GM12878 (cell line): ENCODE measurements at regions not wholly inside any gene's neighbourhood (a gene's known extent, or its start where the extent isn't known, plus 50 kb on each side); places are given as distances from the start of the nearest gene placed in this dataset.

Source experiments
- ATAC-seq: fragments of 200-7000 bp; cut with Tn5 transposase; 3 replicates; pipeline ENCODE4 v1.9.1; 2020; ENCODE audit warnings: mild to moderate bottlenecking, moderate library complexity
- BruUV-seq: library from RNA; stranded (reverse); fragments of 400-500 nt; replicated peaks from 2 replicates; lab custom pipeline; 2021; lab: Mats Ljungman, UMichigan
- CTCF ChIA-PET: fragments of 300-600 bp; sonication (Branson Sonifier 250); formaldehyde crosslinking; extraction: SDS; loops from one replicate; lab custom pipeline; 2021; ENCODE audit warnings: inconsistent platforms; lab: Yijun Ruan, JAX
- POLR2A ChIA-PET: fragments of 350-600 bp; formaldehyde crosslinking; extraction: SDS; loops from one replicate; lab custom pipeline; 2021; ENCODE audit warnings: inconsistent platforms; lab: Charles Lee
- RAD21 ChIA-PET: fragments of 300-600 bp; sonication (Branson Sonifier 250); formaldehyde crosslinking; loops from one replicate; lab custom pipeline; 2023; ENCODE audit warnings: antibody characterized with exemption; ENCODE audit not compliant: unreplicated experiment; lab: Charles Lee
- SMC1A ChIA-PET: fragments of 300-600 bp; sonication (Branson Sonifier 250); formaldehyde crosslinking; loops from one replicate; lab custom pipeline; 2023; ENCODE audit not compliant: unreplicated experiment, uncharacterized antibody; lab: Charles Lee
- DNase-seq: peaks from one replicate; pipeline ENCODE4 v3.0.0-alpha.2; 2011; ENCODE audit warnings: low read depth, low spot score
- FAIRE-seq: peaks from 3 replicates; lab custom pipeline; 2011; peaks lifted over from hg19 to GRCh38; lab: Jason Lieb, UNC
- H2AFZ ChIP-seq: 2 replicates; pipeline ENCODE4 v1.6.0; 2011; ENCODE audit warnings: low read depth, low read length, control low read depth; ENCODE audit not compliant: control insufficient read depth
- H3K27ac ChIP-seq: 2 replicates; pipeline ENCODE4 v1.5.1; 2011; ENCODE audit warnings: control low read depth; ENCODE audit not compliant: control insufficient read depth, insufficient read depth
- H3K27me3 ChIP-seq, 2 experiments: replicated peaks in 1 of 2; 2 replicates each; pipeline versions ENCODE4 v1.6.0 to v1.6.1; 2011; ENCODE audit warnings: low read length in 1 of 2; ENCODE audit not compliant: control insufficient read depth in 2 of 2, insufficient read depth in 2 of 2
- H3K36me3 ChIP-seq, 2 experiments: 2 replicates each; pipeline ENCODE4 v1.5.1; 2011; ENCODE audit warnings: low read length in 1 of 2; ENCODE audit not compliant: control insufficient read depth in 2 of 2, insufficient read depth in 2 of 2
- H3K4me1 ChIP-seq: 2 replicates; pipeline ENCODE4 v1.6.1; 2011; ENCODE audit warnings: mild to moderate bottlenecking, low read length, moderate library complexity, mixed read lengths; ENCODE audit not compliant: control insufficient read depth, insufficient read depth
- H3K4me2 ChIP-seq: 2 replicates; pipeline ENCODE4 v1.6.0; 2011; ENCODE audit warnings: control low read depth; ENCODE audit not compliant: control insufficient read depth, insufficient read depth
- H3K4me3 ChIP-seq: fragments of 200-600 bp; sonication (generic); 2 replicates; pipeline ENCODE4 v1.5.1; 2016
- H3K79me2 ChIP-seq: 2 replicates; pipeline ENCODE4 v1.6.0; 2011; ENCODE audit warnings: low read length; ENCODE audit not compliant: control insufficient read depth, insufficient read depth
- H3K9ac ChIP-seq: 2 replicates; pipeline ENCODE4 v1.8.0; 2011; ENCODE audit warnings: low read length, control low read depth, mixed read lengths; ENCODE audit not compliant: control insufficient read depth, insufficient read depth
- H3K9me3 ChIP-seq: replicated peaks from 3 replicates; pipeline ENCODE4 v1.5.1; 2011; ENCODE audit warnings: mild to moderate bottlenecking, low read length; ENCODE audit not compliant: control insufficient read depth, insufficient read depth
- H4K20me1 ChIP-seq: 2 replicates; pipeline ENCODE4 v1.6.0; 2011; ENCODE audit not compliant: control insufficient read depth, insufficient read depth
- NFYB ChIP-seq: IDR thresholded peaks from 2 replicates; pipeline ENCODE4 v1.6.1; 2011; ENCODE audit warnings: low read depth, mild to moderate bottlenecking, low read length, improper control_type of control experiment, moderate library complexity; ENCODE audit not compliant: insufficient read depth
- PRDM15 ChIP-seq: fragments of 450-650 bp; formaldehyde crosslinking; IDR thresholded peaks from 2 replicates; pipeline ENCODE4 v1.4.0; 2020; ENCODE audit warnings: mild to moderate bottlenecking, moderate library complexity
- RELB ChIP-seq: fragments of 450-650 bp; IDR thresholded peaks from 2 replicates; pipeline ENCODE4 v1.6.1; 2017; ENCODE audit warnings: low read depth, mild to moderate bottlenecking, moderate library complexity
- SIX5 ChIP-seq: IDR thresholded peaks from 2 replicates; pipeline ENCODE4 v1.6.1; 2011; ENCODE audit warnings: mild to moderate bottlenecking, low read depth, low read length, moderate library complexity; ENCODE audit not compliant: severe bottlenecking
- SUZ12 ChIP-seq: fragments of 200-600 bp; sonication (generic); IDR thresholded peaks from one replicate; pipeline ENCODE4 v1.6.1; 2018; ENCODE audit warnings: antibody characterized with exemption, mild to moderate bottlenecking; ENCODE audit not compliant: unreplicated experiment
- TCF3 ChIP-seq: IDR thresholded peaks from 2 replicates; pipeline ENCODE4 v1.6.1; 2012; ENCODE audit warnings: low read depth, mild to moderate bottlenecking, low read length, borderline replicate concordance; ENCODE audit not compliant: insufficient read depth
- ZNF622 ChIP-seq: fragments of 450-650 bp; IDR thresholded peaks from 2 replicates; pipeline ENCODE4 v1.6.1; 2017; ENCODE audit warnings: mild to moderate bottlenecking, inconsistent platforms
- WGBS: methylation state at CpG from one replicate; pipeline ENCODE4 v1.1.6; 2016; ENCODE audit warnings: low lambda C conversion rate; ENCODE audit not compliant: insufficient replicate concordance, insufficient coverage; ENCODE audit errors: missing lambda C conversion rate; 5-methylcytosine and 5-hydroxymethylcytosine counted together
- in situ Hi-C: fragments of 300-500 bp; cut with MboI; formaldehyde crosslinking; loops from 9 replicates; pipeline ENCODE4 v1.14.3; 2018; ENCODE audit warnings: mixed read lengths
- intact Hi-C: fragments of 100-400 bp; cut with micrococcal nuclease; formaldehyde crosslinking; loops from one replicate; pipeline ENCODE4 v1.14.2; 2022; ENCODE audit not compliant: unreplicated experiment
- TF ChIP-seq, protein P1 (sequence below): fragments of 450-650 bp; IDR thresholded peaks from 2 replicates; pipeline ENCODE4 v1.6.1; 2018; ENCODE audit warnings: mild to moderate bottlenecking, low read depth, moderate library complexity; ENCODE audit not compliant: partially characterized antibody
- TF ChIP-seq, protein P2 (sequence below): fragments of 450-650 bp; formaldehyde crosslinking; IDR thresholded peaks from 2 replicates; pipeline ENCODE4 v1.5.0; 2022; ENCODE audit warnings: mild to moderate bottlenecking, missing genetic modification characterization

DNA sequence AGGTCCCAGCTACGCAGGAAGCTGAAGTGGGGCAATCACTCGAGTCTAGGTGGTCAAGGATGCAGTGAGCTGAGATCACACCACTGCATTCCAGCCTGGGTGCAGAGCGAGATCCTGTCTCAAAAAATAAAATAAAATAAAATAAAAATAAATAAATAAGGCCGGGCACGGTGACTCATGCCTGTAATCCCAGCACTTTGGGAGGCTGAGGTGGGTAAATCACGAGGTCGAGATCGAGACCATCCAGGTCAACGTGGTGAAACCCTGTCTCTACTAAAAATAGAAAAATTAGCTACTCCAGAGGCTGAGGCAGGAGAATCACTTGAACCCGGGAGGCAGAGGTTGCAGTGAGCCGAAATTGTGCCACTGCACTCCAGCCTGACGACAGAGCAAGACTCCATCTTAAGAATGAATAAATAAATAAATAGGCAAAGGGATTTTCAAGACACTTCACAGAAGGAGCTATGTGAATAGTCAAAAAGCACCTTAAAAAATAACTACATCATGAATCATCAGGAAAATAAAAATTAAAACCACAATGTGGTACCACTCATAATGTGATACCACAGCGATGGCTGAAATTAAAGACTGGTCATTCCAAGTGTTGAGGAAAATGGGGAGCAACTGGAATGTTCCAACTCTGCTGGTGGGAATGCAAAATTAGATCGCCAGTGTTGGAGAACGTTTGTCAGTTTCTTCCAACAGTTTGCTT lies 92.9 kb upstream of the TBX3 start (continued):
- no peak for TF ChIP-seq SIX5
- TF ChIP-seq TCF3, result no peak
- TF ChIP-seq NFYB, result no peak
- TF ChIP-seq, protein P1, sequence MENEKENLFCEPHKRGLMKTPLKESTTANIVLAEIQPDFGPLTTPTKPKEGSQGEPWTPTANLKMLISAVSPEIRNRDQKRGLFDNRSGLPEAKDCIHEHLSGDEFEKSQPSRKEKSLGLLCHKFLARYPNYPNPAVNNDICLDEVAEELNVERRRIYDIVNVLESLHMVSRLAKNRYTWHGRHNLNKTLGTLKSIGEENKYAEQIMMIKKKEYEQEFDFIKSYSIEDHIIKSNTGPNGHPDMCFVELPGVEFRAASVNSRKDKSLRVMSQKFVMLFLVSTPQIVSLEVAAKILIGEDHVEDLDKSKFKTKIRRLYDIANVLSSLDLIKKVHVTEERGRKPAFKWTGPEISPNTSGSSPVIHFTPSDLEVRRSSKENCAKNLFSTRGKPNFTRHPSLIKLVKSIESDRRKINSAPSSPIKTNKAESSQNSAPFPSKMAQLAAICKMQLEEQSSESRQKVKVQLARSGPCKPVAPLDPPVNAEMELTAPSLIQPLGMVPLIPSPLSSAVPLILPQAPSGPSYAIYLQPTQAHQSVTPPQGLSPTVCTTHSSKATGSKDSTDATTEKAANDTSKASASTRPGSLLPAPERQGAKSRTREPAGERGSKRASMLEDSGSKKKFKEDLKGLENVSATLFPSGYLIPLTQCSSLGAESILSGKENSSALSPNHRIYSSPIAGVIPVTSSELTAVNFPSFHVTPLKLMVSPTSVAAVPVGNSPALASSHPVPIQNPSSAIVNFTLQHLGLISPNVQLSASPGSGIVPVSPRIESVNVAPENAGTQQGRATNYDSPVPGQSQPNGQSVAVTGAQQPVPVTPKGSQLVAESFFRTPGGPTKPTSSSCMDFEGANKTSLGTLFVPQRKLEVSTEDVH, result no peak
- TF ChIP-seq, all 136 proteins: peak for 0

DNA sequence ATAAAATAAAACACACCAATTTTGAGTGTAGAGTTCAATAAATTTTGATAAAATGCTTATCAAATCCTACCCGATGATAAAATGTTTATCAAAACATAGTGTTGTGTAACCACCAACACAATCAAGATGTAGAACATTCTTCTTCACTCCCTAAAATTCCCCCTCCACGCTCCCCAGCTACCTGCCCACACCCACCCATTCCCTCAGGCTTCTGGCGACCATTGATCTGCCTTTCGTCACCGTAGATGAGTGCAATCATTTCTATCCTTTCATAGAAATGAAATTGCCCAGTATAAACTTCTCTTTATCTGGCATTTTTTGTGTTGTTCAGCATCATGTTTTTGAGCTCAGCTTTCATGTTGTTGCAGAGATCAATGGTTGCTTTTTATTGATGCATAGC lies 90.7 kb upstream of the TBX3 start:
- H3K79me2 ChIP-seq, result no peaks in the 10 kb centered on the region
- no peak overlapping the region for H2AFZ ChIP-seq
- ChIA-PET RAD21 (no interaction called here), CTCF (no interaction called here), POLR2A (no interaction called here), SMC1A (no interaction called here)
- H3K9ac ChIP-seq, result no peak overlapping the region
- no peaks in the 10 kb centered on the region for H3K36me3 ChIP-seq
- ATAC-seq (no peak), DNase-seq (no peak), FAIRE-seq (no peak)
- intact Hi-C loops, result no loop called here
- no peak overlapping the region for H3K4me3 ChIP-seq
- WGBS, result 62% methylated on average over 5 of the region's 5 CpGs
- no peak overlapping the region for H3K27ac ChIP-seq
- H4K20me1 ChIP-seq, result no peaks in the 10 kb centered on the region
- H3K4me2 ChIP-seq, result no peak overlapping the region
- H3K4me1 ChIP-seq, result no peaks in the 10 kb centered on the region
- H3K27me3 ChIP-seq, result no peaks in the 10 kb centered on the region
- no TSS peak for BruUV-seq
- in situ Hi-C loops, result no loop called here
- H3K9me3 ChIP-seq, result no peaks in the 10 kb centered on the region; the same call in 2 of the 3 replicates
- TF ChIP-seq RELB (no peak), SUZ12 (no peak), PRDM15 (CRISPR knock-in tag) (no peak), ZNF622 (no peak)
- TF ChIP-seq, protein P2, sequence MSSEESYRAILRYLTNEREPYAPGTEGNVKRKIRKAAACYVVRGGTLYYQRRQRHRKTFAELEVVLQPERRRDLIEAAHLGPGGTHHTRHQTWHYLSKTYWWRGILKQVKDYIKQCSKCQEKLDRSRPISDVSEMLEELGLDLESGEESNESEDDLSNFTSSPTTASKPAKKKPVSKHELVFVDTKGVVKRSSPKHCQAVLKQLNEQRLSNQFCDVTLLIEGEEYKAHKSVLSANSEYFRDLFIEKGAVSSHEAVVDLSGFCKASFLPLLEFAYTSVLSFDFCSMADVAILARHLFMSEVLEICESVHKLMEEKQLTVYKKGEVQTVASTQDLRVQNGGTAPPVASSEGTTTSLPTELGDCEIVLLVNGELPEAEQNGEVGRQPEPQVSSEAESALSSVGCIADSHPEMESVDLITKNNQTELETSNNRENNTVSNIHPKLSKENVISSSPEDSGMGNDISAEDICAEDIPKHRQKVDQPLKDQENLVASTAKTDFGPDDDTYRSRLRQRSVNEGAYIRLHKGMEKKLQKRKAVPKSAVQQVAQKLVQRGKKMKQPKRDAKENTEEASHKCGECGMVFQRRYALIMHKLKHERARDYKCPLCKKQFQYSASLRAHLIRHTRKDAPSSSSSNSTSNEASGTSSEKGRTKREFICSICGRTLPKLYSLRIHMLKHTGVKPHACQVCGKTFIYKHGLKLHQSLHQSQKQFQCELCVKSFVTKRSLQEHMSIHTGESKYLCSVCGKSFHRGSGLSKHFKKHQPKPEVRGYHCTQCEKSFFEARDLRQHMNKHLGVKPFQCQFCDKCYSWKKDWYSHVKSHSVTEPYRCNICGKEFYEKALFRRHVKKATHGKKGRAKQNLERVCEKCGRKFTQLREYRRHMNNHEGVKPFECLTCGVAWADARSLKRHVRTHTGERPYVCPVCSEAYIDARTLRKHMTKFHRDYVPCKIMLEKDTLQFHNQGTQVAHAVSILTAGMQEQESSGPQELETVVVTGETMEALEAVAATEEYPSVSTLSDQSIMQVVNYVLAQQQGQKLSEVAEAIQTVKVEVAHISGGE, result no peak
